Panc1 (cell line): ENCODE measurements at regions not wholly inside any gene's neighbourhood (a gene's known extent, or its start where the extent isn't known, plus 50 kb on each side); places are given as distances from the start of the nearest gene placed in this dataset.
"Not testable (repeated sequence)": the region's sequence is repeated elsewhere in the genome, so short reads cannot be mapped to it uniquely, and the experiment has no call there.

Source experiments
- ATAC-seq: fragments of 200-7000 bp; cut with Tn5 transposase; 2 replicates; pipeline ENCODE4 v1.9.1; 2020; ENCODE audit warnings: mild to moderate bottlenecking, moderate library complexity
- BruUV-seq: library from RNA; stranded (reverse); fragments of 400-500 nt; replicated peaks from 2 replicates; lab custom pipeline; 2021; lab: Mats Ljungman, UMichigan
- CTCF ChIA-PET: fragments of 300-600 bp; sonication (Branson Sonifier 250); formaldehyde crosslinking; loops from one replicate; lab custom pipeline; 2022; ENCODE audit warnings: antibody characterized with exemption; lab: Charles Lee
- POLR2A ChIA-PET: fragments of 300-600 bp; sonication (Branson Sonifier 250); formaldehyde crosslinking; loops from one replicate; lab custom pipeline; 2022; ENCODE audit warnings: antibody characterized with exemption; lab: Charles Lee
- DNase-seq: peaks from one replicate; pipeline ENCODE4 v3.0.0-alpha.2; 2010; ENCODE audit warnings: low read depth, low spot score
- H3K27ac ChIP-seq: 2 replicates; pipeline ENCODE4 v1.5.1; 2011; ENCODE audit warnings: mild to moderate bottlenecking, low read length, inconsistent platforms
- H3K27me3 ChIP-seq: fragments of 200-500 bp; sonication (Bioruptor generic); 2 replicates; pipeline ENCODE4 v1.6.0; 2014; ENCODE audit warnings: low read length, inconsistent platforms; ENCODE audit not compliant: control insufficient read depth, insufficient read depth
- H3K36me3 ChIP-seq: fragments of 200-500 bp; sonication (Bioruptor generic); 2 replicates; pipeline ENCODE4 v1.5.1; 2014; ENCODE audit warnings: inconsistent platforms, mild to moderate bottlenecking, low read length, moderate library complexity; ENCODE audit not compliant: control insufficient read depth, insufficient read depth
- H3K4me1 ChIP-seq: 2 replicates; pipeline ENCODE4 v1.5.1; 2011; ENCODE audit warnings: inconsistent platforms, mild to moderate bottlenecking, low read length, moderate library complexity; ENCODE audit not compliant: control insufficient read depth, insufficient read depth
- H3K4me3 ChIP-seq, 2 experiments: 2 replicates each; pipeline ENCODE4 v1.5.1; 2011 to 2012; ENCODE audit warnings: low read depth in 2 of 2, low read length in 2 of 2, mild to moderate bottlenecking in 2 of 2, inconsistent platforms in 1 of 2, moderate library complexity in 1 of 2
- H3K9me3 ChIP-seq: fragments of 200-500 bp; sonication (Bioruptor generic); 2 replicates; pipeline ENCODE4 v1.5.1; 2014; ENCODE audit warnings: low read depth, mild to moderate bottlenecking, inconsistent platforms, low read length, moderate library complexity; ENCODE audit not compliant: control insufficient read depth, insufficient read depth
- CTCF ChIP-seq: fragments of 450-650 bp; IDR thresholded peaks from 2 replicates; pipeline ENCODE4 v1.5.1; 2017; ENCODE audit warnings: mild to moderate bottlenecking
- POLR2AphosphoS5 ChIP-seq: IDR thresholded peaks from 2 replicates; pipeline ENCODE4 v1.6.1; 2012; ENCODE audit warnings: mild to moderate bottlenecking, low read depth, low read length, moderate library complexity
- REST ChIP-seq, 2 experiments: IDR thresholded peaks; 2 replicates each; pipeline ENCODE4 v1.6.1; 2011 to 2012; ENCODE audit warnings: low read depth in 2 of 2, control low read depth in 1 of 2, low read length in 1 of 2, mild to moderate bottlenecking in 1 of 2, moderate library complexity in 1 of 2; ENCODE audit not compliant: insufficient read depth in 1 of 2
- SIN3A ChIP-seq: IDR thresholded peaks from 2 replicates; pipeline ENCODE4 v1.6.1; 2012; ENCODE audit warnings: low read depth, mild to moderate bottlenecking, low read length, moderate library complexity, borderline replicate concordance; ENCODE audit not compliant: insufficient read depth
- TCF7L2 ChIP-seq: IDR thresholded peaks from 2 replicates; pipeline ENCODE4 v1.6.1; 2011; ENCODE audit warnings: mild to moderate bottlenecking, low read depth, low read length, inconsistent platforms
- in situ Hi-C: cut with HindIII; loops from 2 replicates; pipeline ENCODE4 v1.10.0; 2016; ENCODE audit warnings: low sequenced_read_pairs, low pct_unique_long_range_greater_than_20kb
- intact Hi-C: fragments of 100-400 bp; cut with micrococcal nuclease; formaldehyde crosslinking; loops from one replicate; pipeline ENCODE4 v1.10.0; 2022; ENCODE audit not compliant: unreplicated experiment

- BruUV-seq: no TSS peak
- no peak for TF ChIP-seq TCF7L2
- TF ChIP-seq SIN3A: no peak
- no peak for TF ChIP-seq REST (IDR thresholded peaks at IDR 0.05; ENCODE audit: insufficient read depth in 1 of 2, low read depth in 2 of 2, low read length in 1 of 2)
- TF ChIP-seq CTCF: no peak
- no peak for TF ChIP-seq POLR2AphosphoS5
- no peaks in the 10 kb centered on the region for H3K4me1 ChIP-seq
- ChIA-PET CTCF (no interaction called here), POLR2A (interaction anchor here (0.6 kb wide), 1 partner anchor 287 kb away, joined by 3 read pairs; no protein-coding TSS in a partner anchor)
- peaks cover 2% of the 10 kb centered on the region; the same call in 1 of the 2 replicates for H3K27me3 ChIP-seq
- H3K27ac ChIP-seq: no peak overlapping the region
- in situ Hi-C loops (no loop called here), intact Hi-C loops (no loop called here)
- H3K4me3 ChIP-seq: no peak overlapping the region
- H3K9me3 ChIP-seq: no peaks in the 10 kb centered on the region
- ATAC-seq (peak; percentile 42; the same call in 1 of the 2 replicates), DNase-seq (no peak)
- H3K36me3 ChIP-seq: no peaks in the 10 kb centered on the region
These were observed 309.4 kb downstream of the RPS24 start for GRCh38 chr10:78342827-78343653.

- POLR2A ChIA-PET, in situ Hi-C loops, BruUV-seq, ATAC-seq, intact Hi-C loops, CTCF ChIA-PET, H3K27me3 ChIP-seq, H3K4me3 ChIP-seq, H3K4me1 ChIP-seq, H3K27ac ChIP-seq, DNase-seq, H3K9me3 ChIP-seq, H3K36me3 ChIP-seq: not testable (repeated sequence)
These were observed 310.6 kb downstream of the RPS24 start for GRCh38 chr10:78344257-78344656.

GRCh38 chr10:78345515-78345914, 311.9 kb downstream of the RPS24 start:
- H3K4me1 ChIP-seq, CTCF ChIA-PET, POLR2A ChIA-PET: not testable (repeated sequence)

More at GRCh38 chr10:78345515-78345914, 311.9 kb downstream of the RPS24 start:
- in situ Hi-C loops, BruUV-seq, intact Hi-C loops, H3K4me3 ChIP-seq, H3K36me3 ChIP-seq, H3K9me3 ChIP-seq, ATAC-seq, H3K27ac ChIP-seq, H3K27me3 ChIP-seq, DNase-seq: not testable (repeated sequence)
